ENCODE measurements at regions not wholly inside any gene's neighbourhood (a gene's known extent, or its start where the extent isn't known, plus 50 kb on each side); places are given as distances from the start of the nearest gene placed in this dataset.

DNA sequence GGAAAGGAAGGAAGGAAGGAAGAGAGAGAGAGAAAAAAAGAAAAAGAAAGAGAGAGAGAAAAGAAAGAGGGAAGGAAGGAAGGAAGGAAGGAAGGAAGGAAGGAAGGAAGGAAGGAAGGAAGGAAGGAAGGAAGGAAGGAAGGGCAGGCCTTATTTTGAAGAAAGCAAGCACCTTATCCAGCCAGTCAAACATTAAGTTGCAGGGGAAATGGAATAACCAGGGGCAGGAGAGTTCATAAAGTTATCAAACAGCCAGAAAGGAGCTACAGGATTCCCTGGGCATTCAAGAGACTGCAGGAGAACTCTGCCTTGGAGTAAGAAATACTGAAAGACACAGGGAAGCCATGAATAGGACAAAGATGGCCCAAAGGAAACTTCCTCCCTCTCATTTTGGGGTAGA lies 672.0 kb upstream of the INTU start:
- TF ChIP-seq, protein P1, sequence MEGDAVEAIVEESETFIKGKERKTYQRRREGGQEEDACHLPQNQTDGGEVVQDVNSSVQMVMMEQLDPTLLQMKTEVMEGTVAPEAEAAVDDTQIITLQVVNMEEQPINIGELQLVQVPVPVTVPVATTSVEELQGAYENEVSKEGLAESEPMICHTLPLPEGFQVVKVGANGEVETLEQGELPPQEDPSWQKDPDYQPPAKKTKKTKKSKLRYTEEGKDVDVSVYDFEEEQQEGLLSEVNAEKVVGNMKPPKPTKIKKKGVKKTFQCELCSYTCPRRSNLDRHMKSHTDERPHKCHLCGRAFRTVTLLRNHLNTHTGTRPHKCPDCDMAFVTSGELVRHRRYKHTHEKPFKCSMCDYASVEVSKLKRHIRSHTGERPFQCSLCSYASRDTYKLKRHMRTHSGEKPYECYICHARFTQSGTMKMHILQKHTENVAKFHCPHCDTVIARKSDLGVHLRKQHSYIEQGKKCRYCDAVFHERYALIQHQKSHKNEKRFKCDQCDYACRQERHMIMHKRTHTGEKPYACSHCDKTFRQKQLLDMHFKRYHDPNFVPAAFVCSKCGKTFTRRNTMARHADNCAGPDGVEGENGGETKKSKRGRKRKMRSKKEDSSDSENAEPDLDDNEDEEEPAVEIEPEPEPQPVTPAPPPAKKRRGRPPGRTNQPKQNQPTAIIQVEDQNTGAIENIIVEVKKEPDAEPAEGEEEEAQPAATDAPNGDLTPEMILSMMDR (IDR thresholded peaks at IDR 0.05; ENCODE audit: insufficient read depth, low read length) = no peak
- TF ChIP-seq POLR2AphosphoS5 (IDR thresholded peaks at IDR 0.05; ENCODE audit: low read depth) (no peak), SPI1 (IDR thresholded peaks at IDR 0.05; ENCODE audit: borderline replicate concordance, low read depth) (no peak), GABPA (IDR thresholded peaks at IDR 0.05; ENCODE audit: low read depth) (no peak)
- TF ChIP-seq, protein P2, sequence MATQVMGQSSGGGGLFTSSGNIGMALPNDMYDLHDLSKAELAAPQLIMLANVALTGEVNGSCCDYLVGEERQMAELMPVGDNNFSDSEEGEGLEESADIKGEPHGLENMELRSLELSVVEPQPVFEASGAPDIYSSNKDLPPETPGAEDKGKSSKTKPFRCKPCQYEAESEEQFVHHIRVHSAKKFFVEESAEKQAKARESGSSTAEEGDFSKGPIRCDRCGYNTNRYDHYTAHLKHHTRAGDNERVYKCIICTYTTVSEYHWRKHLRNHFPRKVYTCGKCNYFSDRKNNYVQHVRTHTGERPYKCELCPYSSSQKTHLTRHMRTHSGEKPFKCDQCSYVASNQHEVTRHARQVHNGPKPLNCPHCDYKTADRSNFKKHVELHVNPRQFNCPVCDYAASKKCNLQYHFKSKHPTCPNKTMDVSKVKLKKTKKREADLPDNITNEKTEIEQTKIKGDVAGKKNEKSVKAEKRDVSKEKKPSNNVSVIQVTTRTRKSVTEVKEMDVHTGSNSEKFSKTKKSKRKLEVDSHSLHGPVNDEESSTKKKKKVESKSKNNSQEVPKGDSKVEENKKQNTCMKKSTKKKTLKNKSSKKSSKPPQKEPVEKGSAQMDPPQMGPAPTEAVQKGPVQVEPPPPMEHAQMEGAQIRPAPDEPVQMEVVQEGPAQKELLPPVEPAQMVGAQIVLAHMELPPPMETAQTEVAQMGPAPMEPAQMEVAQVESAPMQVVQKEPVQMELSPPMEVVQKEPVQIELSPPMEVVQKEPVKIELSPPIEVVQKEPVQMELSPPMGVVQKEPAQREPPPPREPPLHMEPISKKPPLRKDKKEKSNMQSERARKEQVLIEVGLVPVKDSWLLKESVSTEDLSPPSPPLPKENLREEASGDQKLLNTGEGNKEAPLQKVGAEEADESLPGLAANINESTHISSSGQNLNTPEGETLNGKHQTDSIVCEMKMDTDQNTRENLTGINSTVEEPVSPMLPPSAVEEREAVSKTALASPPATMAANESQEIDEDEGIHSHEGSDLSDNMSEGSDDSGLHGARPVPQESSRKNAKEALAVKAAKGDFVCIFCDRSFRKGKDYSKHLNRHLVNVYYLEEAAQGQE (IDR thresholded peaks at IDR 0.05; ENCODE audit: insufficient replicate concordance, low read depth) = no peak

Data from HL-60 (cell line).